DMS114 treated with DMSO at 0.1 percent for 48 hours (cell line): ENCODE measurements at regions not wholly inside any gene's neighbourhood (a gene's known extent, or its start where the extent isn't known, plus 50 kb on each side); places are given as distances from the start of the nearest gene placed in this dataset.
"Not testable (repeated sequence)": the region's sequence is repeated elsewhere in the genome, so short reads cannot be mapped to it uniquely, and the experiment has no call there.

Source experiments
- DNase-seq: peaks from one replicate; lab custom pipeline; 2025; ENCODE audit not compliant: unreplicated experiment; lab: John Stamatoyannopoulos, UW

DNA sequence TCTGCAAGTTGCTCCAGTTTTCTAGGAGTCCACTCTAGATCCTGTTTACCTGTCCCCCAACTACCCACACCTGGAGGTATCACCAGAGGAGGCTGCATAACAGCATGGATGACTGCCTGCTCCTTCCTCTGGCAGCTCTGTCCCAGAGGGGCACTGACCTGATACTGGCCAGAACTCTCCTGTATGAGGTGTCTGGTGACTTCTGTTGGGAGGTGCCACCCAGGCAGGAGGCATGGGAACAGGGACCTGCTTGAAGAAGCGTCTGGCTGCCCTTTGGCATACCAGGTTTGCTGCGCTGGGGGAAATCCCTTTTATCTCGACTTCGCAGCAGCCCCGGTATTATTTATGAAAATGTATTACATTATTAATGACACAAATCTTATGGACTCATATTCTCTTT is 1163.6 kb downstream of the NSUN3 start:
- DNase-seq, result no peak

DNA sequence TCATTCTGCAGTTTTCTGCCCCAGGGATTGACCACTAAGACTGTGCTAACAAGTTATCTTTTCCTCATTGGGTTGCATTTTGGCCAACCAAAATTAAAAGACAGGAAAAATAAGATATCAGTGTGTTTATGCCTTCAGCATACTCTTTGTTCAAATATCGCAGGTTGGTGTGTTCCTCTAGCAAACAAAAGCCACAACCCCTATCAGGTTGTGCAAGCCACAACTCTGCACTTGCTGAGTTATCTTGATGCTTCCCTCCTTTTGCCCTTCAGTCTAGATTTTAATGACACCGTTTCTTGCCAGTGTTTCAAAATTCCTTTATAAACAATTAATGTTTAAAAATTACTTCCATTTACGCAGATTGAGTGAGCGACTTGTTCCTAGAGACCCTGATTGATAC is 1164.2 kb downstream of the NSUN3 start:
- DNase-seq, result no peak

DNA sequence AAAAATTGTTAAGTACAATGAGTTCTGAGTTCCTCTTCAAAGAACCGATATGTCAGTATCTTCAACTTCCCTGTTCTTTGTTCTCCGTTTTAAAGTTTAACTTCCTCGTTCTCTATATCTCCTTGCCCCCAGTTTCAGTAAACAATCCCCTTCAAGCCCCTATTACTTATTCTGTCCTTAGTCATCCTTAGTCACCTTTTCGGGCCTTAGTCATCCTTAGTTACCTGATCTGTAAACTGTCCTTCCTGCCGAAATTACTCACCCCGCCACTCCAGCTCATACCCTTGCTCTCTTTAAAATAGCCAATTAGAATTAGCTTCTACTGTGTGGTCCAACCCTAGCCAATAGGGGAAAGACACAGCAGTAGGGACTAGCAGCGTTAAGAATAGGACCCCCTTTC is 1165.6 kb downstream of the NSUN3 start:
- DNase-seq, result no peak

GRCh38 chr3:95235916-95236315 is 1173.1 kb downstream of the NSUN3 start:
- no peak for DNase-seq

DNA sequence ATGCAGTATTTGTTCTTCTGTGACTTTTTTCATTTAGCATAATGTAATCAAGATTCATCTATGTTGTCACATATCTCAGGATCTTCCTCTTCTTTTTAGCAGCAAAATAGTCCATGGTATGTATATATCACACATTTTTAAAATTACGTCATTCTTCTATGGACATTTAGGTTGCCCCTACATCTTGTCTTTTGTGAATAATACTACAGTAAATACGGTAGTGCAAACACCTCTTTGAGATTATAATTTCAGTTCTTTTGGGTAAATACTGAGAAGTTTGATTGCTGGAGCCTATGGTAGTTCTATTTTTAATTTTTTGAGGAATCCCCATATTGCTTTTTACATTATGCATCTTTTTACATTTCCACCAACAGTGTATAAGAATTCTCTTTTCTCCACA is 1174.9 kb downstream of the NSUN3 start:
- no peak for DNase-seq

DNA sequence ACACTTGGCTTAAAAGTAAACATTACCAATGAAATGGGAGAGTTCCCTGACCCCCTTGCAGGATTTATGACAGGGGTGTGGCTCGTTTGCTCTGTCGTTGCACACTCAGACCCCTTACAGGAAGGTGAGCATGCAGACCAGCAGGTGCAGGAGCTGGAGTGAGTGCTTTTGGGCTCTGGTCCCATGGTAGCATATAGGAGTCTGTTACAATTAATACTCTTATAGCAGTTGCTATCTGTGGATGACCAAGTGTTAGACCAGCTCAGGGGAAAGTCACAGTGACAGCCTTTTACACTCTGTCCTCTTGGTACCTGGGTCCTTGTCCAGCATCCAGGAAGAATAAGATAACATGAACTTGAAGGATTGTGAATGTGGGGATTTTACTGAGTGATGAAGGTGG is 1177.5 kb downstream of the NSUN3 start:
- no peak for DNase-seq

DNA sequence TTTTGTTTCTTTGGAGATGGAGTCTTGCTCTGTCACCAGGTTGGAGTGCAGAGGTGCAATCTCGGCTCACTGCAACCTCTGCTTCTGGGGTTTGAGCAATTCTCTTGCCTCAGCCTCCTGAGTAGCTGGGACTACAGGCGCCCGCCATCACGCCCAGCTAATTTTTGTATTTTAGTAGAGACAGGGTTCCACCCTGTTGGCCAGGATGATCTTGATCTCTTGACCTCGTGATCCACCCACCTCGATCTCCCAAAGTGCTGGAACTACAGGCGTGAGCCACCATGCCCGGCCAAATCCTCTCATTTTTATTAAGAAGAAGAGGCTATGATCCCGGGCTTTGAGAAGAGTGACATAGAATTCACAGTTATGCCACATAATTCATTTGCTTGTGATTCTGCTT is 1178.4 kb downstream of the NSUN3 start:
- DNase-seq, result not testable (repeated sequence)

DNA sequence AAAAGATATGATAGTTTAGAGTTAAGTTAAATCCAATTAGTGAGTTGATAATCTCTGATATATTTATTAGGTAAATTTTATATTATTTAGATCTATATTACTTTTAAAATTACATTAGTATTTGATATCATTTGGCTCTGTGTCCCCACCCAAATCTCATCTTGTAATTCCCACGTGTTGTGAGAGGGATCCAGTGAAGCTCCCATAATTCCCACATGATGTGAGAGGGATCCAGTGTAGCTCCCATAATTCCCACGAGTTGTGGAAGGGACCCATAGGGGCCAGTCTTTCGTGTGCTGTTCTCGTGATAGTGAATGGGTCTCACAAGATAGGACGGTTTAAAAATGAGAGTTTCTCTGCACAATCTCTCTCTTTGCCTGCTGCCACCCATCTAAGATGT is 1183.6 kb downstream of the NSUN3 start:
- DNase-seq, result no peak

DNA sequence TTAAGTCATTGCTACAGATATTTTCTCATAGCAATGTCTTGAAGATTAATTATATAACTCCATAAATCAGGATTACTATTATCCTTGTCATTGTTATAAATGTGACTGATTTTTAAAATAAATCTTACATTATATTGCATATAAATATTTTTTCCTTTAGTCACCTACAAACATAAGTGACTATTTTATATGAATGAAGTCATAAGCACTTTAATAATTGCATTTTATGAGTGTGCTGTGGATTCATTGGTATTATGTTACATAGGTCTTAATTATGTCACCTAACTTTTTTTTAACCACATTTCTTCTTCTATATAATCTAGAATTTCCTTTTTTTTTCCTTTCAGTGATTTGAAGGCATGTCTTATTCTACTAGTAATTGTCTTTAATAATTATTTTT is 1191.2 kb downstream of the NSUN3 start:
- DNase-seq, result no peak

GRCh38 chr3:95254758-95255157 is 1191.9 kb downstream of the NSUN3 start:
- no peak for DNase-seq

- DNase-seq, result no peak
Observed at GRCh38 chr3:95265129-95265528, 1202.3 kb downstream of the NSUN3 start.

GRCh38 chr3:95271395-95271794 is 1208.5 kb downstream of the NSUN3 start:
- no peak for DNase-seq

DNA sequence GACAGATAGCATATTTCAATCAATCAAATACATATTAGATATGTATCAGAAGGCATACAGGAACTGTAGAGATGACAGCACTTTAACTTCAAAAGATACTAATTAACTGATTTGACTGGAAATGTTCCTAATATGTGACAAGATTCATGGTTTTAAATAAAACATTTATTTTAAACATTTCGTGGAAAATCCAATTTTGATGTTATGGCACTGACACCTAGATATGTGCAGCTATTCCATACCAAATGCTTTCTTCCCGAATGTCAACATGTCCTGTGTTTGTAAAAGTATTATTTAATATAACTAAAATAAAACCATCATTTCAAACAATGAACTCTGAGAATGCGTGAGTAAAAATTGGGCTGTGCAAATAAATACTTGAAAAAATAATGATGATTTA is 1209.3 kb downstream of the NSUN3 start:
- no peak for DNase-seq

GRCh38 chr3:95272781-95273180 is 1209.9 kb downstream of the NSUN3 start:
- no peak for DNase-seq

DNA sequence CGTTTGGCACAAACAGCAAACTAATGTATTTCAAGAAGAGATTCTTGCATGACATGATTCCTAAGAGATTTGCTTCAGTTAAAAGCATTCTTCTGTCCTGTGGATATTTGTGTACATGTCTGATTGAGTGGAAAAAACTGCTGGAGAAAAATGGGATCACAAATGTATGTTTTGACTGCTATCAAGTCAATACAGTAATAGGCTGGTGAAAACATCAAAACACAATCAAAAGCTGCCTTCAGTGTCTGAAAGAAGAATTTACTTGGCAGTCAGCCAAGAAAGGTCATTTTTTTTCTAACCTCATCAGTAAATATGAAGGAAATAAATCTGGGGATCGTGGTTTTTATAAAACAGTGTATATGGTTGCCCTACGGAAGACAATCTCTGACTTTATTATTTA is 1214.8 kb downstream of the NSUN3 start:
- DNase-seq, result no peak

DNA sequence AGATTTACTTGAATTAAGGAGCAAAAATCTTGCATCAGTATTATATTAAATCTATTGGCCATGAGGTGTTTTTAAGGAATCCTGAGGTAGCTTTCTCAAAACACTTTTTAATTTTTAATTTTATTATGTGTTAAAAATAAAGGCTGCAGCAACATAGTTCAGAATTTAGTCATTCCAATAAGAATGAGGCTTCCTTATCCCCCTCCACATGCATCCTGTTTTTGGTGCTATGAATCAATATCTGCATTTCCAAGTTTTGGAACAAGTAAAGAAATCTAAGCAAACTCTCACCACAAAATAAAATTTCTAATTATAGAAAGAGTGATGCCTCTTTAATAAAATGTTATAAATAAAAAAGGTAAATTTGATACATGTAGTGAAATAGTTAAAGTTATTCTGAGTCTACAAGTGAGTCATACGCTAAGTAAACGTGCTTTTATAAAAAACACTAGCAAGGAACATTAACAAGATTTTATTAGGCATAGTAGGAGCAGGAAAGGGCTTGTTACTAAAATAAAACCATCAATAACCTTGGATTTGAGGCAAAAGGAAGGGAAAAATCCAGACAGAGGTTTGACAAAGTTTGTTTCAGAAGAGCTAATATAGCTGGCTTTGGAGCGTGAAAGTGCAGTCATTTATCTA is 1218.0 kb downstream of the NSUN3 start:
- no peak for DNase-seq

GRCh38 chr3:95289295-95289694 is 1226.4 kb downstream of the NSUN3 start:
- DNase-seq, result no peak

DNA sequence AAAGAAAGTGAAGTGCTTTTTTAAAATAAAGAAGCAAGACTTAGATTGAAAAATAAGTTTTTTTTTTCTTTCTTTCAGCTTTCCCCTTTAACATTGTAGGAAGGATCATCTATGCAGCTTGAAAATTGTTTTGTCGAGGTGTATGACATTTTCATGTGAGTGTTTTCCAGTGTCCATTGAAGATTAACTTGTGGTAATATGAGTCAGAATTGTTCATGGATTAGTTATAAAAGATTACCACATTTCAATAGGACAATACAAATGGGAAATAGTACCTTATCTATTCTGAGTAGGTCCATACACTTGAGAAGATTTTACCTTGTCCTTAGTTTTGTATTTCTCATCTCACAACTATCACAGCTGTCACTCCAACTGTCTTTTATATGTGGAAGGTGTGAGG is 1234.7 kb downstream of the NSUN3 start:
- DNase-seq, result no peak

DNA sequence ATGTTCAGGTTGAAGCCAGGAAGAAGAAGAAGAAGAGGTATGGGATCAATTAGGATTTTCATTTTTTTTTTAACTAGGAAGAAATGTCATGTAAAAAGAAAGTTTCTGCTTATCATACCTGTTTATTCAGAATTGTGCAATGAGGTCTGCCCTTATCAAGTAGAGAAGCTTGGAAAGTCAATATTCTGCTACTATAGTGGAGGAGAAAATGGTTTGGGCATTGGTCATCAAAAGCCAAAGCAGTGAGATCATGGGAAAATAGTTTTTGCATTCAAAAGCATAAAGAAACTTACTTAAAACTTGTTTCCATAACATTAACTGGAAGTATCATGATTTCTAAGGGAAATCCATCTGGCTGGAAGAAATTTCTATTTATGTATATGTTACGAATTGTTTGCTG is 1239.2 kb downstream of the NSUN3 start:
- no peak for DNase-seq

DNA sequence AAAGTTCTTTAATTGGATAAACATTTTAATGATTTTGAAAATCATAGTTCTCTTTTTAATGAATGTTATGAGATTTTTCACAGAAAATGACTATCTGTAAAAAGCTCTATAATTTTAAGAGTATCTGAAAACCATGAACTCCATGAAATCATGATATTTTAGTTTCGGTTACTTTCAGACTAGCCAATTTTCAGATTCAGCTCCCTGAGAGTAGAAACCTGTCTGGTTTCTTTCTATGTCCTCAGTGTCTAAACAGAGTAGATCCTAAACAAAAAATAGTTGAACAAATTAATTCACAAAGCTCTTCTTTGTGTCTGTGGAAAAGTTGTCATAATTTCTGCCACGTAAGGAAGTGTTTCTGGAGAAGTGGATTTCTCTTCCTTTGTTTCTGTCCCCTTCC is 1247.7 kb downstream of the NSUN3 start:
- DNase-seq, result no peak

DNA sequence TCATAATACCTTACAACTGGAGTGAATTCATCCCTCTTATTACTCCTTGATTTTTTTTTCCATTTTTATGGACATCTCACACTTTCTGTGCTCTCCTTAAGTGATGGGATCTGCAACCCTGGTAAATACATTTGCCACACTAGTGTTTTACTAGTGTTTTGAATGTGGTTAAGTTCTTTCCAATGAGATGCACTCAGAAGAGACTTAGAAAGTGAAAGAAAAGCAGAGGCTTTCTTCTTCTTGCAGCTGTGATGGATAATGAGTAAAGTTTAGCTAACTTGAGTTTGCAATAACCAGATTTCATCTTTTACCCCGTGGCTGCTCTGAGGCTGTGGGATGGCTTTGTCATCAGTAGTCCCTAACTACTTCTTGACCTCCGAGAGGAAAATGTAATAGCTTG is 1248.4 kb downstream of the NSUN3 start:
- DNase-seq, result no peak

DNA sequence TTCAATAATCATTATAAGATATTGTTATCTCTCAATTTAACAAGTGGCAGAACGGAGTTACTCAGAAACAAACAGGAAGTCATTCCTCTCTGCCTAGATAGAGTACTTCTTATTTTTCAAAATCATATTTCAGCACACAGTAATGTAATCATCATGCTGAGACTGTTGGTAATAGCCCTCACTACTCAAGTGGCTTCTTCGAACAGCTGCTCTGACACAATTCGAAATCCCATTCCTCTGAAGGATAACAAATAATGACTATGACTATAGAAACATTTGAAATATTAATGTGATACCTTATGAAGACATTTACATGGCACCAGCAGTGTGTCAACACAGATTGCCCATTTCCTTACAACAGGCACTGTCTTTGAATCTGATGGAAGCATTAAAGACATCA is 1249.8 kb downstream of the NSUN3 start:
- DNase-seq, result no peak

- DNase-seq, result no peak
Observed at GRCh38 chr3:95319921-95320494, 1257.1 kb downstream of the NSUN3 start.
